ENCODE measurements at regions not wholly inside any gene's neighbourhood (a gene's known extent, or its start where the extent isn't known, plus 50 kb on each side); places are given as distances from the start of the nearest gene placed in this dataset.

- Histone ChIP-seq H3K36me3 (no peaks in the 10 kb centered on the region), H3K4me1 (no peaks in the 10 kb centered on the region), H3K4me3 (no peak overlapping the region), H3K27ac (no peak overlapping the region), H3K27me3 (ENCODE audit: low read depth) (no peaks in the 10 kb centered on the region), H3K9me3 (no peaks in the 10 kb centered on the region)
- TF ChIP-seq CTCF (IDR thresholded peaks at IDR 0.05) = no peak
- DNase-seq (no peak), ATAC-seq (no peak)
- intact Hi-C loops (cut with DNase I) = no loop called here
Measured at GRCh38 chr9:82616545-82616944, 446.4 kb downstream of the RASEF start.

GRCh38 chr9:82621447-82621846 lies 441.5 kb downstream of the RASEF start:
- H3K4me1 ChIP-seq = no peaks in the 10 kb centered on the region
- H3K9me3 ChIP-seq = no peaks in the 10 kb centered on the region
- DNase-seq (no peak), ATAC-seq (no peak)
- intact Hi-C loops (cut with DNase I) = no loop called here
- no peak overlapping the region for H3K27ac ChIP-seq
- no peaks in the 10 kb centered on the region for H3K27me3 ChIP-seq (ENCODE audit: low read depth)
- no peaks in the 10 kb centered on the region for H3K36me3 ChIP-seq
- no peak overlapping the region for H3K4me3 ChIP-seq
- no peak for TF ChIP-seq CTCF (IDR thresholded peaks at IDR 0.05)

GRCh38 chr9:82637368-82637767 lies 425.6 kb downstream of the RASEF start:
- ATAC-seq (no peak), DNase-seq (no peak)
- no peak overlapping the region for H3K4me3 ChIP-seq
- no peaks in the 10 kb centered on the region for H3K36me3 ChIP-seq
- H3K9me3 ChIP-seq = peaks cover 15% of the 10 kb centered on the region
- no peak overlapping the region for H3K27ac ChIP-seq
- no peak for TF ChIP-seq CTCF (IDR thresholded peaks at IDR 0.05)
- intact Hi-C loops (cut with DNase I) = no loop called here
- no peaks in the 10 kb centered on the region for H3K4me1 ChIP-seq
- no peaks in the 10 kb centered on the region for H3K27me3 ChIP-seq (ENCODE audit: low read depth)

GRCh38 chr9:82645600-82645999 lies 417.3 kb downstream of the RASEF start:
- ATAC-seq = no peak
- Histone ChIP-seq H3K4me3 (no peak overlapping the region), H3K27ac (no peak overlapping the region), H3K9me3 (no peaks in the 10 kb centered on the region), H3K4me1 (no peaks in the 10 kb centered on the region), H3K27me3 (ENCODE audit: low read depth) (no peaks in the 10 kb centered on the region), H3K36me3 (no peaks in the 10 kb centered on the region)
- TF ChIP-seq CTCF (IDR thresholded peaks at IDR 0.05) = no peak
- intact Hi-C loops (cut with DNase I) = no loop called here
- DNase-seq = no peak

- Histone ChIP-seq H3K4me1 (no peaks in the 10 kb centered on the region), H3K9me3 (peaks cover 3% of the 10 kb centered on the region), H3K27ac (no peak overlapping the region), H3K27me3 (ENCODE audit: low read depth) (no peaks in the 10 kb centered on the region), H3K36me3 (no peaks in the 10 kb centered on the region), H3K4me3 (no peak overlapping the region)
- DNase-seq (no peak), ATAC-seq (no peak)
- no peak for TF ChIP-seq CTCF (IDR thresholded peaks at IDR 0.05)
- intact Hi-C loops (cut with DNase I) = no loop called here
Measured at GRCh38 chr9:82650368-82650767, 412.6 kb downstream of the RASEF start.

GRCh38 chr9:82651474-82651873 lies 411.5 kb downstream of the RASEF start:
- H3K9me3 ChIP-seq = peaks cover 3% of the 10 kb centered on the region
- TF ChIP-seq CTCF (IDR thresholded peaks at IDR 0.05) = no peak
- H3K36me3 ChIP-seq = no peaks in the 10 kb centered on the region
- no peaks in the 10 kb centered on the region for H3K4me1 ChIP-seq
- ATAC-seq (no peak), DNase-seq (no peak)
- H3K4me3 ChIP-seq = no peak overlapping the region
- intact Hi-C loops (cut with DNase I) = no loop called here
- H3K27ac ChIP-seq = no peak overlapping the region
- no peaks in the 10 kb centered on the region for H3K27me3 ChIP-seq (ENCODE audit: low read depth)

Data from lower lobe of right lung (tissue), 2 donors.